ENCODE measurements at regions not wholly inside any gene's neighbourhood (a gene's known extent, or its start where the extent isn't known, plus 50 kb on each side); places are given as distances from the start of the nearest gene placed in this dataset.

- TF ChIP-seq, protein P1, sequence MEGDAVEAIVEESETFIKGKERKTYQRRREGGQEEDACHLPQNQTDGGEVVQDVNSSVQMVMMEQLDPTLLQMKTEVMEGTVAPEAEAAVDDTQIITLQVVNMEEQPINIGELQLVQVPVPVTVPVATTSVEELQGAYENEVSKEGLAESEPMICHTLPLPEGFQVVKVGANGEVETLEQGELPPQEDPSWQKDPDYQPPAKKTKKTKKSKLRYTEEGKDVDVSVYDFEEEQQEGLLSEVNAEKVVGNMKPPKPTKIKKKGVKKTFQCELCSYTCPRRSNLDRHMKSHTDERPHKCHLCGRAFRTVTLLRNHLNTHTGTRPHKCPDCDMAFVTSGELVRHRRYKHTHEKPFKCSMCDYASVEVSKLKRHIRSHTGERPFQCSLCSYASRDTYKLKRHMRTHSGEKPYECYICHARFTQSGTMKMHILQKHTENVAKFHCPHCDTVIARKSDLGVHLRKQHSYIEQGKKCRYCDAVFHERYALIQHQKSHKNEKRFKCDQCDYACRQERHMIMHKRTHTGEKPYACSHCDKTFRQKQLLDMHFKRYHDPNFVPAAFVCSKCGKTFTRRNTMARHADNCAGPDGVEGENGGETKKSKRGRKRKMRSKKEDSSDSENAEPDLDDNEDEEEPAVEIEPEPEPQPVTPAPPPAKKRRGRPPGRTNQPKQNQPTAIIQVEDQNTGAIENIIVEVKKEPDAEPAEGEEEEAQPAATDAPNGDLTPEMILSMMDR (IDR thresholded peaks at IDR 0.05): no peak
- no peak for TF ChIP-seq POLR2A (IDR thresholded peaks at IDR 0.05)
Observed at GRCh38 chr4:176005766-176006165, 59.9 kb upstream of the WDR17 start.
